Esophagus muscularis mucosa (tissue), 4 donors: ENCODE measurements at regions not wholly inside any gene's neighbourhood (a gene's known extent, or its start where the extent isn't known, plus 50 kb on each side); places are given as distances from the start of the nearest gene placed in this dataset.
"Not testable (repeated sequence)": the region's sequence is repeated elsewhere in the genome, so short reads cannot be mapped to it uniquely, and the experiment has no call there.

Experiments
- DNase-seq: peaks from one replicate; pipeline ENCODE4 v3.0.0-alpha.2; 2017; ENCODE audit errors: extremely low spot score
- H3K27ac ChIP-seq, 4 donors: fragments of 200-600 bp; sonication (generic); replicated peaks in 1 of 4; 1 replicate in 3 of 4; 2 replicates in 1 of 4; pipeline ENCODE4 v1.5.1; 2016 to 2019; ENCODE audit warnings: mild to moderate bottlenecking in 1 of 4
- H3K27me3 ChIP-seq, 4 donors: fragments of 200-600 bp; sonication (generic); one replicate each; pipeline versions ENCODE4 v1.5.1 to v1.6.0; 2016 to 2019
- H3K36me3 ChIP-seq, 4 donors: fragments of 200-600 bp; sonication (generic); one replicate each; pipeline ENCODE4 v1.5.1; 2016 to 2019
- H3K4me1 ChIP-seq, 4 donors: fragments of 200-600 bp; sonication (generic); one replicate each; pipeline ENCODE4 v1.5.1; 2016 to 2019
- H3K4me3 ChIP-seq, 4 donors: fragments of 200-600 bp; sonication (generic); 1 replicate in 2 of 4; 2 replicates in 2 of 4; pipeline ENCODE4 v1.5.1; 2016 to 2019; ENCODE audit warnings: mild to moderate bottlenecking in 4 of 4, moderate library complexity in 1 of 4
- H3K9me3 ChIP-seq, 4 donors: fragments of 200-600 bp; sonication (generic); 1 replicate in 3 of 4; 2 replicates in 1 of 4; pipeline ENCODE4 v1.5.1; 2016 to 2019
- CTCF ChIP-seq, 3 experiments: fragments of 200-600 bp in 2 of 3; fragments of 450-650 bp in 1 of 3; sonication (generic) in 2 of 3; IDR thresholded peaks; one replicate each; pipeline ENCODE4 v1.5.1; 2017 to 2019; ENCODE audit warnings: antibody characterized with exemption in 3 of 3, mild to moderate bottlenecking in 2 of 3, moderate library complexity in 1 of 3
- EP300 ChIP-seq: sonication (generic); formaldehyde crosslinking; IDR thresholded peaks from one replicate; pipeline ENCODE4 v1.6.1; 2017; ENCODE audit warnings: antibody characterized with exemption
- POLR2A ChIP-seq: fragments of 450-650 bp; IDR thresholded peaks from one replicate; pipeline ENCODE4 v1.6.1; 2017; ENCODE audit warnings: antibody characterized with exemption, moderate library complexity, mild to moderate bottlenecking, low read depth
- POLR2AphosphoS5 ChIP-seq, 2 donors: sonication (generic); formaldehyde crosslinking; IDR thresholded peaks; one replicate each; pipeline ENCODE4 v1.6.1; 2017; ENCODE audit warnings: antibody characterized with exemption in 2 of 2
- WGBS: methylation state at CpG from one replicate; pipeline ENCODE4 v1.1.5; 2018; 5-methylcytosine and 5-hydroxymethylcytosine counted together
- intact Hi-C: fragments of 100-400 bp; cut with DNase I; formaldehyde crosslinking; loops from one replicate; pipeline ENCODE4 v1.15.1; 2023

- no peaks in the 10 kb centered on the region for H3K27me3 ChIP-seq
- no peaks in the 10 kb centered on the region for H3K36me3 ChIP-seq
- no peak overlapping the region for H3K4me3 ChIP-seq
- WGBS = 71% methylated on average over 2 of the region's 2 CpGs
- TF ChIP-seq CTCF (IDR thresholded peaks at IDR 0.05) = no peak
- TF ChIP-seq EP300 = no peak
- no peak for TF ChIP-seq POLR2A
- TF ChIP-seq POLR2AphosphoS5 (IDR thresholded peaks at IDR 0.05) = no peak
- H3K9me3 ChIP-seq = no peaks in the 10 kb centered on the region
- H3K4me1 ChIP-seq = peaks cover 0 to 23% (median 0%) of the 10 kb centered on the region in 4 donors
- intact Hi-C loops = no loop called here
- DNase-seq = no peak
- H3K27ac ChIP-seq = no peak overlapping the region
These were observed 288.7 kb downstream of the CD109 start for GRCh38 chr6:73984571-73985210.

GRCh38 chr6:73983367-73983766 is 287.4 kb downstream of the CD109 start:
- intact Hi-C loops = no loop called here
- TF ChIP-seq CTCF (IDR thresholded peaks at IDR 0.05) (no peak), POLR2A (no peak), EP300 (no peak), POLR2AphosphoS5 (IDR thresholded peaks at IDR 0.05) (no peak)
- peaks cover 0 to 23% (median 0%) of the 10 kb centered on the region in 4 donors for H3K4me1 ChIP-seq
- DNase-seq = no peak
- H3K27me3 ChIP-seq = no peaks in the 10 kb centered on the region
- H3K36me3 ChIP-seq = no peaks in the 10 kb centered on the region
- H3K9me3 ChIP-seq = no peaks in the 10 kb centered on the region
- WGBS = 59% methylated on average over 2 of the region's 2 CpGs
- H3K27ac ChIP-seq = no peak overlapping the region
- no peak overlapping the region for H3K4me3 ChIP-seq

GRCh38 chr6:73980096-73980495 is 284.1 kb downstream of the CD109 start:
- TF ChIP-seq POLR2A (no peak), POLR2AphosphoS5 (IDR thresholded peaks at IDR 0.05) (no peak), CTCF (IDR thresholded peaks at IDR 0.05) (no peak), EP300 (no peak)
- H3K4me1 ChIP-seq = peaks cover 0 to 9% (median 0%) of the 10 kb centered on the region in 4 donors
- no peaks in the 10 kb centered on the region for H3K36me3 ChIP-seq
- peaks cover 0 to 8% (median 0%) of the 10 kb centered on the region in 4 donors for H3K9me3 ChIP-seq
- no peaks in the 10 kb centered on the region for H3K27me3 ChIP-seq
- intact Hi-C loops = no loop called here
- H3K4me3 ChIP-seq = no peak overlapping the region
- DNase-seq = no peak
- H3K27ac ChIP-seq = no peak overlapping the region

- no peaks in the 10 kb centered on the region for H3K27me3 ChIP-seq
- H3K4me1 ChIP-seq = peaks cover 0 to 3% (median 0%) of the 10 kb centered on the region in 4 donors
These were observed 282.3 kb downstream of the CD109 start for GRCh38 chr6:73978330-73978729.

GRCh38 chr6:73972518-73972917 is 276.5 kb downstream of the CD109 start:
- H3K4me3 ChIP-seq, DNase-seq, H3K27ac ChIP-seq, intact Hi-C loops, H3K27me3 ChIP-seq, H3K9me3 ChIP-seq, H3K36me3 ChIP-seq: not testable (repeated sequence)
- 95% methylated on average over 7 of the region's 7 CpGs for WGBS
- H3K4me1 ChIP-seq = peaks cover 0 to 13% (median 11%) of the 10 kb centered on the region in 4 donors

More at GRCh38 chr6:73978330-73978729, 282.3 kb downstream of the CD109 start:
- intact Hi-C loops = no loop called here
- WGBS = 62% methylated on average over 2 of the region's 2 CpGs
- Histone ChIP-seq H3K36me3 (no peaks in the 10 kb centered on the region), H3K4me3 (no peak overlapping the region), H3K27ac (no peak overlapping the region), H3K9me3 (peaks cover 0 to 8% (median 0%) of the 10 kb centered on the region in 4 donors)
- DNase-seq = no peak
- TF ChIP-seq POLR2A = no peak
- TF ChIP-seq CTCF (IDR thresholded peaks at IDR 0.05) = no peak
- no peak for TF ChIP-seq POLR2AphosphoS5 (IDR thresholded peaks at IDR 0.05)
- TF ChIP-seq EP300 = no peak
